Lower lobe of right lung (tissue), 2 donors: ENCODE measurements at regions not wholly inside any gene's neighbourhood (a gene's known extent, or its start where the extent isn't known, plus 50 kb on each side); places are given as distances from the start of the nearest gene placed in this dataset.

Experiments used
- ATAC-seq, 2 donors: fragments of 200-7000 bp; cut with Tn5 transposase; one replicate each; pipeline ENCODE4 v1.9.1; 2020 to 2022; ENCODE audit warnings: mild to moderate bottlenecking in 2 of 2, moderate library complexity in 2 of 2
- DNase-seq: peaks from one replicate; pipeline ENCODE4 v3.0.0-alpha.2; 2020
- H3K27ac ChIP-seq: fragments of 200-600 bp; one replicate; pipeline ENCODE4 v1.8.0; 2022
- H3K27me3 ChIP-seq: fragments of 200-600 bp; one replicate; pipeline ENCODE4 v1.8.0; 2022; ENCODE audit warnings: low read depth
- H3K36me3 ChIP-seq: fragments of 200-600 bp; one replicate; pipeline ENCODE4 v1.8.0; 2022; ENCODE audit warnings: mild to moderate bottlenecking
- H3K4me1 ChIP-seq: fragments of 200-600 bp; one replicate; pipeline ENCODE4 v1.8.0; 2022
- H3K4me3 ChIP-seq: fragments of 200-600 bp; one replicate; pipeline ENCODE4 v1.8.0; 2022; ENCODE audit warnings: mild to moderate bottlenecking
- H3K9me3 ChIP-seq: fragments of 200-600 bp; one replicate; pipeline ENCODE4 v1.8.0; 2022
- intact Hi-C: fragments of 100-400 bp; cut with DNase I; formaldehyde crosslinking; loops from one replicate; pipeline ENCODE4 v1.11.0; 2022
- TF ChIP-seq, protein P1 (sequence below): fragments of 200-600 bp; IDR thresholded peaks from one replicate; pipeline ENCODE4 v1.8.0; 2022; ENCODE audit warnings: antibody characterized with exemption, mild to moderate bottlenecking
- donor health status: DM: no; HTN: yes; CAD: no; lungs with severe emphysema.

DNA sequence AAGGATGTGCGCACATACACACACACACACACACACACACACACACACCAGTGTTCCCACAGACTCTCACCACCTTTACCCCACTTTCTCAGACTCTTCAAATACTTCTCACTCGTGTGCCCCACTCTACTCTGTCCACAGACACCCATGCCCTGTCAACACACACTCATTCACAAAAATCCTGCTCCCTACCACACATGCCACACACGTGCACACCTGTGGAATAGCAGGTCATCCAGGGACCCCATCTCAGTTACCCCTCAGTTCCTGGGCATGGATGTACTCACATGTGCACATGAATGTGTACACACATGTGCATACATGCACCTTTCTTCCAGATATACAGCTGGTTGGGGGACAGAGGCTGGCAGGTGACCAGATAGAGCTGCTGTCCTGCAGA, 142.9 kb downstream of the EMX2 start:
- no peak for DNase-seq
- Histone ChIP-seq H3K27ac (no peak overlapping the region), H3K27me3 (no peaks in the 10 kb centered on the region), H3K4me3 (no peak overlapping the region), H3K9me3 (no peaks in the 10 kb centered on the region), H3K4me1 (no peaks in the 10 kb centered on the region), H3K36me3 (no peaks in the 10 kb centered on the region)
- TF ChIP-seq, protein P1, sequence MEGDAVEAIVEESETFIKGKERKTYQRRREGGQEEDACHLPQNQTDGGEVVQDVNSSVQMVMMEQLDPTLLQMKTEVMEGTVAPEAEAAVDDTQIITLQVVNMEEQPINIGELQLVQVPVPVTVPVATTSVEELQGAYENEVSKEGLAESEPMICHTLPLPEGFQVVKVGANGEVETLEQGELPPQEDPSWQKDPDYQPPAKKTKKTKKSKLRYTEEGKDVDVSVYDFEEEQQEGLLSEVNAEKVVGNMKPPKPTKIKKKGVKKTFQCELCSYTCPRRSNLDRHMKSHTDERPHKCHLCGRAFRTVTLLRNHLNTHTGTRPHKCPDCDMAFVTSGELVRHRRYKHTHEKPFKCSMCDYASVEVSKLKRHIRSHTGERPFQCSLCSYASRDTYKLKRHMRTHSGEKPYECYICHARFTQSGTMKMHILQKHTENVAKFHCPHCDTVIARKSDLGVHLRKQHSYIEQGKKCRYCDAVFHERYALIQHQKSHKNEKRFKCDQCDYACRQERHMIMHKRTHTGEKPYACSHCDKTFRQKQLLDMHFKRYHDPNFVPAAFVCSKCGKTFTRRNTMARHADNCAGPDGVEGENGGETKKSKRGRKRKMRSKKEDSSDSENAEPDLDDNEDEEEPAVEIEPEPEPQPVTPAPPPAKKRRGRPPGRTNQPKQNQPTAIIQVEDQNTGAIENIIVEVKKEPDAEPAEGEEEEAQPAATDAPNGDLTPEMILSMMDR: no peak
- intact Hi-C loops: no loop called here
- ATAC-seq: peak in 1 of 2 donors; percentile 4

DNA sequence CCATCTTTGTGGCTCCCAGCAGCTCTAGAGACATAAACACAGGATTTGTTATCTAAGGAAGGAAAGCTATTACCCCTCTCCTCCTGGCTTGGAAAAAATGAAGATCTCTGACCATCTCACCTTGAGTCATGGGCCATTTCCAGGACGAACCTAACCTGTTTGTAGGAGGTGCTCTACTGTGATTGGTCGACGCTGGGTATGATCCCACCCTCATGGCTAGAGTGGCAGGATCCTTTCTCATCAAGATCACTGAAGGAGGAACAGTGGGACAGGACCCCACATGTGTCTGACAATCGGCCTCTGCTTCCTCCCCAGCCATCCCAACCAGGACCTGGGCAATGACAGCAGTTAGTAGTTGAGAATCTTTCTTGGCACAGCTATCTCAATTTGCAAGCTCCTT, 144.1 kb downstream of the EMX2 start:
- H3K36me3 ChIP-seq: no peaks in the 10 kb centered on the region
- no peak for ATAC-seq
- H3K27ac ChIP-seq: no peak overlapping the region
- DNase-seq: no peak
- TF ChIP-seq, protein P1: no peak
- H3K27me3 ChIP-seq: no peaks in the 10 kb centered on the region
- H3K4me1 ChIP-seq: no peaks in the 10 kb centered on the region
- intact Hi-C loops: no loop called here
- H3K9me3 ChIP-seq: no peaks in the 10 kb centered on the region
- no peak overlapping the region for H3K4me3 ChIP-seq

DNA sequence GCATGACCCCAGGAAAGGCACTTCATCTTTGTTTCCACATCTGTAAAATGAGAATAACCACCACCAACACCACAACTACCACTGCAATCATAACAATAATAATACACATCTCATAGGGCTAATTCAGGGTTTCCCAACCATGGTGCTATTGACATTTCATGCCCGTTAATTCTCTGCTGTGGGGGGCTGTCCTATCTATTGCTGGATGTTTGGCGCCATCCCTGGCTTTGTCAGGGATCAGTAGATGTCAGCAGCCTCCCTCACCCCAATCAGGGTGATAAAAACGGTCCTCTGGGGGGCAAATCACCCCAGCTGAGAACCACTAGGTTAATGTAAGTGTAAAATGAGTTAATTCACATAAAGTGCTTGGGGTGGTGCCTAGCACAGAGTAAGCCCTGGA, 145.8 kb downstream of the EMX2 start:
- H3K27me3 ChIP-seq: no peaks in the 10 kb centered on the region
- TF ChIP-seq, protein P1: no peak

GRCh38 chr10:117689566-117689965, 147.0 kb downstream of the EMX2 start:
- no peak overlapping the region for H3K4me3 ChIP-seq
- DNase-seq: no peak
- no peaks in the 10 kb centered on the region for H3K36me3 ChIP-seq
- H3K4me1 ChIP-seq: no peaks in the 10 kb centered on the region
- intact Hi-C loops: no loop called here
- H3K9me3 ChIP-seq: no peaks in the 10 kb centered on the region
- ATAC-seq: no peak
- TF ChIP-seq, protein P1: no peak
- H3K27me3 ChIP-seq: no peaks in the 10 kb centered on the region
- H3K27ac ChIP-seq: no peak overlapping the region

More for the DNA sequence above, 145.8 kb downstream of the EMX2 start:
- Histone ChIP-seq H3K4me1 (no peaks in the 10 kb centered on the region), H3K27ac (no peak overlapping the region), H3K4me3 (no peak overlapping the region), H3K9me3 (no peaks in the 10 kb centered on the region), H3K36me3 (no peaks in the 10 kb centered on the region)
- intact Hi-C loops: no loop called here
- DNase-seq (no peak), ATAC-seq (no peak)

DNA sequence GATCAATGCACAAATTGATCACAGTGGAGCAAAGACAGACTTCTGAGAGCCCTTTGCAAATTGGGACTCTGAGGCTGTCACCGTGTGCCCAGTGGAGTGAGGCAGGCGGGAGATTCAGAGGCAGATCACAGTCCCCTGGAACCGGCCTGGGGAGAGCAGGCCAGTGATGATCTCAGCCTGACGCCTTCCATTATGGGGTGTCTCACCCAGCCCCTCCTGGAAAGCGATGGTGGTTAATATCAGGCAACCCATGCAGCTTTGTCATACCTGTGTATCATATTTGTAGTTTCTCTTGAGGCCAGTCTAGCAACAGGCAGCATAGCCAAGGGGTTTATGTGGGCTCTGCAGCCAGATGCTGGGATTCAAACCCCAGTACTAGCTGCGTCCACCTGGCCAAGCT, 147.8 kb downstream of the EMX2 start:
- Histone ChIP-seq H3K27ac (no peak overlapping the region), H3K4me1 (no peaks in the 10 kb centered on the region), H3K27me3 (no peaks in the 10 kb centered on the region), H3K9me3 (no peaks in the 10 kb centered on the region), H3K4me3 (no peak overlapping the region), H3K36me3 (no peaks in the 10 kb centered on the region)
- TF ChIP-seq, protein P1: no peak
- intact Hi-C loops: no loop called here
- DNase-seq (no peak), ATAC-seq (no peak)

DNA sequence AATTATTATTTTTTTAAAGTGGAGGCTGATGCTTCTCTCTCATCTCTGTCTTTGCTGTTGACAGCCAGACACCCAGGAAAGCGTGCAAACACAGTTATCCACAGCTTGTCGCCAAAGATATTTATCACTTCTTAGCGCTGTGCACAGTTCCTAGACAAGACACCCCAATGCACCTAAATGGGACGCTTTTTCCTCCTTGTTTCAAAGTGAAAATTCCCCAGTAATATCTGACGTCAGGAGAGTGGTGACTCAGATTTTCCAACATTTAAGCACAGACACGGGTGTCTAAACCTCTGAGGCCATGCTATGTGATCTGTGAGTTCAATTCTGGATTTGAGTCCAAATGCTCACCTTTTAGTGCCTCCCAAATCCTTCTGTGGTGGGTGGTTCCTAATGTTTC, 151.6 kb downstream of the EMX2 start:
- Histone ChIP-seq H3K27ac (no peak overlapping the region), H3K27me3 (no peaks in the 10 kb centered on the region), H3K36me3 (no peaks in the 10 kb centered on the region), H3K9me3 (no peaks in the 10 kb centered on the region), H3K4me3 (no peak overlapping the region), H3K4me1 (no peaks in the 10 kb centered on the region)
- ATAC-seq (no peak), DNase-seq (no peak)
- intact Hi-C loops: no loop called here
- TF ChIP-seq, protein P1: no peak
